ENCODE measurements at regions not wholly inside any gene's neighbourhood (a gene's known extent, or its start where the extent isn't known, plus 50 kb on each side); places are given as distances from the start of the nearest gene placed in this dataset.

GRCh38 chr1:82593561-82593960 is 792.8 kb downstream of the ADGRL2 start:
- no peak overlapping the region for H4K8ac ChIP-seq (ENCODE audit: low read depth in 2 of 2, low read length in 2 of 2)
- H3K4ac ChIP-seq (ENCODE audit: low read depth, low read length): no peak overlapping the region
- H3K9me1 ChIP-seq (ENCODE audit: insufficient read depth, low read length): no peaks in the 10 kb centered on the region
- H2BK5ac ChIP-seq (ENCODE audit: low read depth, low read length, poor library complexity, severe bottlenecking): no peak overlapping the region
- TF ChIP-seq RCOR1 (IDR thresholded peaks at IDR 0.05; ENCODE audit: insufficient replicate concordance, low read length) (no peak), SMC3 (IDR thresholded peaks at IDR 0.05; ENCODE audit: low read depth, low read length) (no peak), FOS (IDR thresholded peaks at IDR 0.05; ENCODE audit: low read depth, low read length) (no peak), NFE2L2 (IDR thresholded peaks at IDR 0.05; ENCODE audit: low read depth, low read length) (no peak), USF2 (IDR thresholded peaks at IDR 0.05; ENCODE audit: low read depth, low read length) (no peak), RFX5 (IDR thresholded peaks at IDR 0.05; ENCODE audit: low read depth, low read length) (no peak), POLR2A (IDR thresholded peaks at IDR 0.05; ENCODE audit: low read depth, low read length) (no peak), BHLHE40 (IDR thresholded peaks at IDR 0.05; ENCODE audit: low read depth, low read length) (no peak), MAZ (IDR thresholded peaks at IDR 0.05; ENCODE audit: borderline replicate concordance, low read depth, low read length) (no peak), CHD1 (IDR thresholded peaks at IDR 0.05; ENCODE audit: low read depth, low read length) (no peak), ELK1 (IDR thresholded peaks at IDR 0.05; ENCODE audit: borderline replicate concordance, low read depth, low read length) (no peak), CEBPB (IDR thresholded peaks at IDR 0.05; ENCODE audit: low read depth, low read length) (no peak), RAD21 (IDR thresholded peaks at IDR 0.05; ENCODE audit: low read length) (no peak), MXI1 (IDR thresholded peaks at IDR 0.05; ENCODE audit: borderline replicate concordance, low read depth, low read length) (no peak), CTCF (conservative IDR thresholded peaks at IDR 0.05; ENCODE audit: low read depth, low read length) (no peak), MAFK (IDR thresholded peaks at IDR 0.05; ENCODE audit: low read depth, low read length) (no peak)
- H3K18ac ChIP-seq (ENCODE audit: low read depth, low read length): no peak overlapping the region
- no peaks in the 10 kb centered on the region for H3K79me1 ChIP-seq (ENCODE audit: low read depth in 1 of 2, low read length in 2 of 2)
- H3K4me3 ChIP-seq (ENCODE audit: insufficient read depth, low read depth, low read length): no peak overlapping the region
- intact Hi-C loops (cut with micrococcal nuclease) (no loop called here), dilution Hi-C loops (cut with HindIII; ENCODE audit: low sequenced_read_pairs, unreplicated experiment) (no loop called here), in situ Hi-C loops (cut with MboI; ENCODE audit: low sequenced_read_pairs) (no loop called here)
- no peak overlapping the region for H3K9ac ChIP-seq (ENCODE audit: low read depth, low read length)
- no peaks in the 10 kb centered on the region for H3K4me1 ChIP-seq (ENCODE audit: control insufficient read depth, insufficient read depth, low read length)
- ChIA-PET POLR2A (ENCODE audit: unreplicated experiment) (no interaction called here), CTCF (no interaction called here)
- no peak overlapping the region for H2BK120ac ChIP-seq (ENCODE audit: low read depth, low read length)
- no peak overlapping the region for H3K14ac ChIP-seq (replicated peaks; ENCODE audit: low read depth, low read length)
- no peak overlapping the region for H3K23ac ChIP-seq (ENCODE audit: low read depth, low read length)
- H3K4me2 ChIP-seq (ENCODE audit: low read depth, low read length): no peak overlapping the region
- no peaks in the 10 kb centered on the region for H4K20me1 ChIP-seq (ENCODE audit: insufficient read depth, low read length)
- no CpG with 5 or more reads among the region's 2 CpGs for WGBS, 2 experiments (ENCODE audit: extremely low coverage in 2 of 2, insufficient read length in 1 of 2)
- no peaks in the 10 kb centered on the region for H3K36me3 ChIP-seq (ENCODE audit: control insufficient read depth, insufficient read depth, low read length)
- no peak overlapping the region for H3K27ac ChIP-seq (ENCODE audit: insufficient read depth, low read length)
- H3K56ac ChIP-seq (ENCODE audit: extremely low read depth, insufficient read depth, low read length): no peak overlapping the region
- H3K27me3 ChIP-seq (ENCODE audit: control insufficient read depth, insufficient read depth, low read length): no peaks in the 10 kb centered on the region
- no peak overlapping the region for H2AK5ac ChIP-seq (ENCODE audit: low read depth, low read length)
- no peak overlapping the region for H2AFZ ChIP-seq (replicated peaks; ENCODE audit: low read length, poor library complexity)
- no peak overlapping the region for H4K91ac ChIP-seq (ENCODE audit: insufficient read depth, low read depth, low read length)
- H2AK9ac ChIP-seq (replicated peaks; ENCODE audit: low read depth, low read length, poor library complexity): no peak overlapping the region
- ATAC-seq (ENCODE audit: low read depth): no peak
- no TSS peak for BruUV-seq (replicated peaks)
- no peak overlapping the region for H2BK20ac ChIP-seq (ENCODE audit: low read depth, low read length)
- DNase-seq: no peak
- H3K9me3 ChIP-seq (ENCODE audit: control insufficient read depth, insufficient read depth, low read length): peaks cover 5% of the 10 kb centered on the region
- H2BK15ac ChIP-seq (ENCODE audit: low read depth, low read length): no peak overlapping the region
- H4K5ac ChIP-seq (ENCODE audit: low read depth, low read length): no peak overlapping the region
